Activated naive CD8-positive, alpha-beta T cell (primary cell): ENCODE measurements at regions not wholly inside any gene's neighbourhood (a gene's known extent, or its start where the extent isn't known, plus 50 kb on each side); places are given as distances from the start of the nearest gene placed in this dataset.
"Not testable (repeated sequence)": the region's sequence is repeated elsewhere in the genome, so short reads cannot be mapped to it uniquely, and the experiment has no call there.

Experiments used
- H3K27ac Mint-ChIP-seq: one replicate; pipeline ENCODE4 v1.8.0; 2021; ENCODE audit warnings: mixed read lengths
- H3K27me3 Mint-ChIP-seq: one replicate; pipeline ENCODE4 v1.8.0; 2021; ENCODE audit warnings: mixed read lengths
- H3K36me3 Mint-ChIP-seq: one replicate; pipeline ENCODE4 v1.8.0; 2021; ENCODE audit warnings: mixed read lengths
- H3K4me1 Mint-ChIP-seq: one replicate; pipeline ENCODE4 v1.8.0; 2021; ENCODE audit warnings: low read depth, mixed read lengths
- H3K4me3 Mint-ChIP-seq: one replicate; pipeline ENCODE4 v1.8.0; 2021; ENCODE audit warnings: mild to moderate bottlenecking, mixed read lengths
- H3K9me3 Mint-ChIP-seq: one replicate; pipeline ENCODE4 v1.8.0; 2021; ENCODE audit warnings: low read depth, mixed read lengths

GRCh38 chr1:38605063-38605462 is 254.5 kb downstream of the RRAGC start:
- Mint-ChIP-seq H3K4me1 (no peaks in the 10 kb centered on the region), H3K9me3 (no peaks in the 10 kb centered on the region), H3K27me3 (peaks cover 6% of the 10 kb centered on the region), H3K36me3 (no peaks in the 10 kb centered on the region), H3K27ac (no peak overlapping the region), H3K4me3 (no peak overlapping the region)

- Mint-ChIP-seq H3K4me1 (no peaks in the 10 kb centered on the region), H3K36me3 (no peaks in the 10 kb centered on the region), H3K27ac (no peak overlapping the region), H3K9me3 (no peaks in the 10 kb centered on the region), H3K27me3 (peaks cover 8% of the 10 kb centered on the region), H3K4me3 (no peak overlapping the region)
Observed at GRCh38 chr1:38603907-38604306, 255.7 kb downstream of the RRAGC start.

DNA sequence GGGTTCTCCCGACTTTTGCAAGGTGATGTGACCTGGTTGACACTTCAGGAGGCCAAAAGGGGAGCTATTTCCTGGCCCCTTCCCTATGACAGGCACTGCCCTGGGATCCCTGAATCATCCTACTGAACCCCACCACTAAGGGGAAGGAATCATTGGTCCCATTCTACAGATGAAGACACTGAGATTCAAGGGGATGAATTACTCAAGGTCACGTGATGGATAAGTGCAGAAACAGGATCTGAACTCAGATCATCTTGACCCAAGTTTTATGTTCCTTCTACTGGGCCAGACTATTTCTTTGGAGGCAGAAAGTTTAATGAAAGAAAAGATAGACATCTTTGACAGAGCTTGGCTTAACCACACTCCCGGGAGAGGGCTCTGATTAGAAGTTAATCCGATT is 258.7 kb downstream of the RRAGC start:
- Mint-ChIP-seq H3K4me1 (no peaks in the 10 kb centered on the region), H3K27me3 (peaks cover 10% of the 10 kb centered on the region), H3K9me3 (no peaks in the 10 kb centered on the region), H3K27ac (no peak overlapping the region), H3K36me3 (no peaks in the 10 kb centered on the region), H3K4me3 (no peak overlapping the region)

GRCh38 chr1:38600286-38600685 is 259.3 kb downstream of the RRAGC start:
- H3K36me3 Mint-ChIP-seq, result no peaks in the 10 kb centered on the region

DNA sequence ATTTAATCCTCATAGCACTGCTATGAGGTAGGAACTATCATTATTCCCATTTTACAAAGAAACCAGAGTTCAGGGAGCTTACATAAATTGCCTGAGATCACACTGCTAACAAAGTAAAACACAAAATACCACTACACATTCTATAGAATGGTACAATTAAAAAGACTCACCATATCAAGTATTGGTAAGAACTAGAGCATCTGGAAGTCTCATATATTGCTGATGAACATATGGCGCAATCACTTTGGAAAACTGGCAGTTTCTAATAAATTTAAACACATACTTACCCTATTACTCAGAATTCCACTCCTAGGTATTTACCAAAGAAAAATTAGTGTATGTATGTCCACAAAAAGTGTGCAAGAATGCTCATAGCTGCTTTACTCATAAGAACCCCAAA is 261.5 kb downstream of the RRAGC start:
- no peak overlapping the region for H3K4me3 Mint-ChIP-seq
- peaks cover 15% of the 10 kb centered on the region for H3K27me3 Mint-ChIP-seq
- no peak overlapping the region for H3K27ac Mint-ChIP-seq
- H3K36me3 Mint-ChIP-seq, result no peaks in the 10 kb centered on the region
- no peaks in the 10 kb centered on the region for H3K4me1 Mint-ChIP-seq
- H3K9me3 Mint-ChIP-seq, result peaks cover 5% of the 10 kb centered on the region

More at GRCh38 chr1:38600286-38600685, 259.3 kb downstream of the RRAGC start:
- no peak overlapping the region for H3K27ac Mint-ChIP-seq
- no peak overlapping the region for H3K4me3 Mint-ChIP-seq
- H3K4me1 Mint-ChIP-seq, result no peaks in the 10 kb centered on the region
- no peaks in the 10 kb centered on the region for H3K9me3 Mint-ChIP-seq
- peaks cover 14% of the 10 kb centered on the region for H3K27me3 Mint-ChIP-seq

DNA sequence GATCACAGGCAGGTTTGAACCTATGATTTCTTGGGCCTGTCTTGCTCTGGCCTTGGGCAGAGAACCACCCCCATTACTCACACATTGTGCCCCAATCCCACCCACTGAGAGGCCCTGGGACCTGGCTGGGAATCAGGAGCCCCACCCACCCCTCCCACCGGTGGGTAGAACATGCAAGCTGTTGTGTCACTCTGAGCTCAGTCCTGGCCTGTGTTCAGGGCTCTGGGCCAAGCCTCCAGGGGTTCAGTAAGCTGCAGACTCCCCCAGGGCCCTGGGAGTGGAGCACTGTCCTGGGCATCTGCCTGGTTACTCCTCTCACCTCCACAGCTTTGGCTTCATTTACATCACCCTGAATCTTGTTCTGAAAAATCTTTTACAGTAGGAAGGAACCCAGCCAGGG is 270.5 kb downstream of the RRAGC start:
- H3K4me1 Mint-ChIP-seq, result peaks cover 5% of the 10 kb centered on the region
- H3K27ac Mint-ChIP-seq, result no peak overlapping the region
- H3K4me3 Mint-ChIP-seq, result no peak overlapping the region

GRCh38 chr1:38587766-38588165 is 271.8 kb downstream of the RRAGC start:
- Mint-ChIP-seq H3K27me3 (peaks cover 8% of the 10 kb centered on the region), H3K4me1 (peaks cover 5% of the 10 kb centered on the region)

More for the DNA sequence above, 270.5 kb downstream of the RRAGC start:
- Mint-ChIP-seq H3K9me3 (no peaks in the 10 kb centered on the region), H3K27me3 (peaks cover 7% of the 10 kb centered on the region), H3K36me3 (no peaks in the 10 kb centered on the region)

DNA sequence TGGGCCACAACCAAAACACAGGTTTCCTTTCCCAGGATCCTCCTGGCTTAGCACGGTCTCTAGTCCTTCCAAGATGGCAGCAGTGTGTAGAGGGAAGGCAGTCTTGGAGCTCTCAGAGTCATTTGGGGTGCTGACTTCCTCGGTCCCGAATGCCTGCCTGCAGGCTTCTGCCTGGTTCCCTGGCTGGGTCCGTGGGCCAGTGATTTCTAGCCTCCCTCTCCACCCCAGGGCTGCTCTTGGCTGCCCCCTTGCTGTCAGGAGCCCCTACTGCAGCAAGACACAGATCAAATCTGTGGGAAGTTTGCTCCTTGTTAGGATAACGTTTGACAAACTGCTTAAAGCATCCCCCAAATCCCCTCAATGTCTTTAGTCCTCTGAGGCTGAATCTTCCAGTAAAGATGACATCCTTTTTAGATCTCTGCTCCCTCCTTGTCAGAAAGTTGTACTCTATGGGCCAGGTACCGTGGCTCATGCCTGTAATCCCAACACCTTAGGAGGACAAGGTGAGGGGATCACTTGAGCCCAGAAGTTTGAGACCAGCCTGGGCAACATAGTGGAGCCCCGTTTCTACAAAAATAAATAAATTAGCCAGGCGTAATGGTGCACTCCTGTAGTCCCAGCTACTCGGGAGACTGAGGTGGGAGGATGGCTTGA is 272.5 kb downstream of the RRAGC start:
- H3K36me3 Mint-ChIP-seq, result no peaks in the 10 kb centered on the region
- H3K4me3 Mint-ChIP-seq, result no peak overlapping the region
- peaks cover 5% of the 10 kb centered on the region for H3K4me1 Mint-ChIP-seq
- H3K27me3 Mint-ChIP-seq, result peaks cover 8% of the 10 kb centered on the region
- no peaks in the 10 kb centered on the region for H3K9me3 Mint-ChIP-seq
- no peak overlapping the region for H3K27ac Mint-ChIP-seq

More at GRCh38 chr1:38587766-38588165, 271.8 kb downstream of the RRAGC start:
- no peak overlapping the region for H3K27ac Mint-ChIP-seq
- no peaks in the 10 kb centered on the region for H3K9me3 Mint-ChIP-seq
- H3K4me3 Mint-ChIP-seq, result no peak overlapping the region
- no peaks in the 10 kb centered on the region for H3K36me3 Mint-ChIP-seq

DNA sequence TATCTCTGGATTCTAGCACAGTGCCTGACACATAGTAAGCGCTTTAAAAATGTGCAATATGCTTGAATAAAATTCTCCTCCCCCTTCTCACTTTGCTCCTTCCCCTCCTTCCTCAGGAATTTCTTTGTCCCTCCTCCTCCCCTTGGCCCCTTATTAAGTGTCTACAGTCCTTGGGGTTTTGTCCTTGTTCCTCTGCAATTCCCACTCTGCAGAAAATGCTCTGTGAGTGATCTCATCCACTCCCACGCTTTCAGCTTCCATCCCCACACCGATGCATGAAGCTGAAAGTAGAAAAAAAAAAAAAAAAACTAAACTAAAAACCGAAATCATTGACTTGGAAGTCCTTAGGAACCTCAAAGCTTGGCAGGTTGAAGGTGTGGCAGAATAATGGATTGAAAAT is 273.6 kb downstream of the RRAGC start:
- H3K27me3 Mint-ChIP-seq, result peaks cover 15% of the 10 kb centered on the region
- peaks cover 5% of the 10 kb centered on the region for H3K4me1 Mint-ChIP-seq
- no peak overlapping the region for H3K27ac Mint-ChIP-seq
- no peaks in the 10 kb centered on the region for H3K36me3 Mint-ChIP-seq
- no peak overlapping the region for H3K4me3 Mint-ChIP-seq
- H3K9me3 Mint-ChIP-seq, result no peaks in the 10 kb centered on the region

DNA sequence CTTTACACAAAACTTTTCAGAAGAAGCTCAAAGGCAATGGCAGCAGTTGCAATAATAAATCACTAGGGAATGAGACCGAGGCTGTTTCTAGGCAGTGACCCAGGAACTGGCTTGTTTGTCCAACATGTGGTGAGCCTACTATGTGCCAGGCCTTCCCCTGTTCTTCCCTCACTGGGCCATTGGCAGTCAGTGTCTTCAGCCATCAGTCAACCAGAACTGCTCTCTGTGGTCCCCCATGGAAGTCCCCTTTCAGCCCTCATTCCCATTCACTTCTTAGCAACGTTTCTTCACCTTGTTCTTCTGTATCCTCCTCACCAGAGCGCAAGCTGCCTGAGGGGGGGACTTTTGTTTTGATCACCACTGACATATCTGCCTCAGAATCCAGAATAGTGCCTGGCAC is 274.1 kb downstream of the RRAGC start:
- H3K27ac Mint-ChIP-seq, result no peak overlapping the region
- no peaks in the 10 kb centered on the region for H3K9me3 Mint-ChIP-seq
- peaks cover 5% of the 10 kb centered on the region for H3K4me1 Mint-ChIP-seq
- H3K4me3 Mint-ChIP-seq, result no peak overlapping the region
- H3K36me3 Mint-ChIP-seq, result no peaks in the 10 kb centered on the region
- peaks cover 15% of the 10 kb centered on the region for H3K27me3 Mint-ChIP-seq

DNA sequence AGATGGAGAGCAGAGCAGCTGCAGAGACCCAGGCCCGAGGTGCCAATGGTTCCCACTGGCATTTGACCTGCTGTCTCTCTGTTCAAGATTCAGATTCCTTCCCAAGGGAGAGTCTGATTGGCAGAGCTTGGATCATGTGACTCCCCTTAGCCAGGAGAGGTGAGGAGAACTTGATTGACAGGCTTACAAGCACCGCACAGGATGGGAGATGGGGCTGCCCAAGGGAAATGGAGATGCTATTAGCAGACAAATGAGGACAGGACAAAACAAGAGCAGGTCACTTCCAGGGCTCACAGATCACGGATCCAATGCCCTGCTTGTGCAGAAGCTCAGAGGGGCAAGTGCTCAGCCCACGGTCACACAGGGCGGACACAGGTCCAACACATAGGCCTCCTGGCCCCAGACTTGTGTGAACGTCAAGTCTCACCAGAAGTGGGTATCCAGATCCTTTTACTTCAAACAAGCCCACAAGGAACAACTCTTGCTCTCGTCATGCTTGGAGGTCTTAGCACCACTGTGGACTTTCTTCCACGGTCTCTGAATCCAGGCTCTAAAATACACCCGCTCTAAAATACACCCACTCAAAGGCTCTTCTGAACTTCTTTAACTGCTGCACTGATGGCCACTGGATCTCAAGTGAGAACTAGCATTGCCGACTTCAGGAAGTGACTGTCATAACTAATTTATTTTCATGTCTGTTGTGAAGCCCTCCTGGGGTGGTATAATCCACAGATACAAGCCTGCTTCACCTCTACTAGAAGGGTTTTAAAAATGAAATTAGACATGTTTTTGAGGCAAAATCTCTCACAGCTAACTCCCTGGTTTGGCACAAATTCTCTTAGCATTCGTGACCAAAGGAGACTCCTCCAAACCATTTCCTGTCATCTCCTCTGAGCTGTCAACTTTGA is 274.9 kb downstream of the RRAGC start:
- no peak overlapping the region for H3K4me3 Mint-ChIP-seq
- H3K36me3 Mint-ChIP-seq, result no peaks in the 10 kb centered on the region
- H3K4me1 Mint-ChIP-seq, result peaks cover 5% of the 10 kb centered on the region
- no peak overlapping the region for H3K27ac Mint-ChIP-seq
- H3K27me3 Mint-ChIP-seq, result peaks cover 22% of the 10 kb centered on the region
- H3K9me3 Mint-ChIP-seq, result no peaks in the 10 kb centered on the region

GRCh38 chr1:38583287-38583686 is 276.3 kb downstream of the RRAGC start:
- not testable (repeated sequence) for H3K4me1 Mint-ChIP-seq, H3K4me3 Mint-ChIP-seq, H3K9me3 Mint-ChIP-seq, H3K36me3 Mint-ChIP-seq, H3K27ac Mint-ChIP-seq
- peaks cover 27% of the 10 kb centered on the region for H3K27me3 Mint-ChIP-seq

DNA sequence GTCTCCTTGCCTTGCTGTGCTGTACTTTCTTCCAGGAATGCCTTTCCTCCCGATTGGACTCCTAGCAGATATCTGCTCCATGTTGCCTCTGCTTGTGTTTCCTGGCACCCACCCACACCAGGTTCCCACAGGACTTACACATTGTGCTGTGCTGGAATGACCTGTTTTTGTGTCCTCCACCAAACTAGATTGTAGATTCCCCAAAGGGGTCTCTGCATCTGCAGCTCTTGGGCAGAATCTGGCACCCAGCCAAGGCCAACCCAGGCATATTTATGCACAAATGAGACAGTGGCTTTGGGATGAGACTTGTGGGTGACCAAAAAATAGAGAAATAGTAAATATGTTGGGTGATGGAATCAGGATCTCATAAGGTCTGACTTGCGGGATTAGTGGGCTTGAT is 278.2 kb downstream of the RRAGC start:
- Mint-ChIP-seq H3K4me1 (peaks cover 9% of the 10 kb centered on the region), H3K9me3 (no peaks in the 10 kb centered on the region), H3K27ac (no peak overlapping the region), H3K36me3 (no peaks in the 10 kb centered on the region), H3K27me3 (peaks cover 26% of the 10 kb centered on the region), H3K4me3 (no peak overlapping the region)

- Mint-ChIP-seq H3K4me3 (no peak overlapping the region), H3K27ac (no peak overlapping the region), H3K9me3 (no peaks in the 10 kb centered on the region), H3K27me3 (peaks cover 26% of the 10 kb centered on the region), H3K4me1 (peaks cover 9% of the 10 kb centered on the region), H3K36me3 (no peaks in the 10 kb centered on the region)
Observed at GRCh38 chr1:38580594-38580993, 279.0 kb downstream of the RRAGC start.

GRCh38 chr1:38579056-38579455 is 280.5 kb downstream of the RRAGC start:
- no peaks in the 10 kb centered on the region for H3K9me3 Mint-ChIP-seq
- peak overlapping the region; percentile 17 for H3K4me3 Mint-ChIP-seq
- peaks cover 24% of the 10 kb centered on the region for H3K27me3 Mint-ChIP-seq
- no peak overlapping the region for H3K27ac Mint-ChIP-seq
- peaks cover 7% of the 10 kb centered on the region for H3K4me1 Mint-ChIP-seq
- H3K36me3 Mint-ChIP-seq, result no peaks in the 10 kb centered on the region
